Panc1 (cell line): ENCODE measurements at regions not wholly inside any gene's neighbourhood (a gene's known extent, or its start where the extent isn't known, plus 50 kb on each side); places are given as distances from the start of the nearest gene placed in this dataset.

Source experiments
- POLR2AphosphoS5 ChIP-seq: IDR thresholded peaks from 2 replicates; pipeline ENCODE4 v1.6.1; 2012; ENCODE audit warnings: mild to moderate bottlenecking, low read depth, low read length, moderate library complexity
- REST ChIP-seq, 2 experiments: IDR thresholded peaks; 2 replicates each; pipeline ENCODE4 v1.6.1; 2011 to 2012; ENCODE audit warnings: low read depth in 2 of 2, control low read depth in 1 of 2, low read length in 1 of 2, mild to moderate bottlenecking in 1 of 2, moderate library complexity in 1 of 2; ENCODE audit not compliant: insufficient read depth in 1 of 2
- SIN3A ChIP-seq: IDR thresholded peaks from 2 replicates; pipeline ENCODE4 v1.6.1; 2012; ENCODE audit warnings: low read depth, mild to moderate bottlenecking, low read length, moderate library complexity, borderline replicate concordance; ENCODE audit not compliant: insufficient read depth
- TCF7L2 ChIP-seq: IDR thresholded peaks from 2 replicates; pipeline ENCODE4 v1.6.1; 2011; ENCODE audit warnings: mild to moderate bottlenecking, low read depth, low read length, inconsistent platforms
- TF ChIP-seq, protein P1 (sequence below): fragments of 450-650 bp; IDR thresholded peaks from 2 replicates; pipeline ENCODE4 v1.5.1; 2017; ENCODE audit warnings: mild to moderate bottlenecking

GRCh38 chr22:25373961-25374360, 154.5 kb downstream of the CRYBB2 start:
- TF ChIP-seq, protein P1, sequence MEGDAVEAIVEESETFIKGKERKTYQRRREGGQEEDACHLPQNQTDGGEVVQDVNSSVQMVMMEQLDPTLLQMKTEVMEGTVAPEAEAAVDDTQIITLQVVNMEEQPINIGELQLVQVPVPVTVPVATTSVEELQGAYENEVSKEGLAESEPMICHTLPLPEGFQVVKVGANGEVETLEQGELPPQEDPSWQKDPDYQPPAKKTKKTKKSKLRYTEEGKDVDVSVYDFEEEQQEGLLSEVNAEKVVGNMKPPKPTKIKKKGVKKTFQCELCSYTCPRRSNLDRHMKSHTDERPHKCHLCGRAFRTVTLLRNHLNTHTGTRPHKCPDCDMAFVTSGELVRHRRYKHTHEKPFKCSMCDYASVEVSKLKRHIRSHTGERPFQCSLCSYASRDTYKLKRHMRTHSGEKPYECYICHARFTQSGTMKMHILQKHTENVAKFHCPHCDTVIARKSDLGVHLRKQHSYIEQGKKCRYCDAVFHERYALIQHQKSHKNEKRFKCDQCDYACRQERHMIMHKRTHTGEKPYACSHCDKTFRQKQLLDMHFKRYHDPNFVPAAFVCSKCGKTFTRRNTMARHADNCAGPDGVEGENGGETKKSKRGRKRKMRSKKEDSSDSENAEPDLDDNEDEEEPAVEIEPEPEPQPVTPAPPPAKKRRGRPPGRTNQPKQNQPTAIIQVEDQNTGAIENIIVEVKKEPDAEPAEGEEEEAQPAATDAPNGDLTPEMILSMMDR = no peak
- TF ChIP-seq TCF7L2 (no peak), SIN3A (no peak), POLR2AphosphoS5 (no peak), REST (IDR thresholded peaks at IDR 0.05; ENCODE audit: insufficient read depth in 1 of 2, low read depth in 2 of 2, low read length in 1 of 2) (no peak)
